NCI-H187 treated with DMSO at 0.1 percent for 48 hours (cell line): ENCODE measurements at regions not wholly inside any gene's neighbourhood (a gene's known extent, or its start where the extent isn't known, plus 50 kb on each side); places are given as distances from the start of the nearest gene placed in this dataset.
A peak's percentile ranks its signal among the peaks of the same experiment; 100 is the strongest.

Experiments used
- DNase-seq: peaks from one replicate; lab custom pipeline; 2025; lab: John Stamatoyannopoulos, UW

DNA sequence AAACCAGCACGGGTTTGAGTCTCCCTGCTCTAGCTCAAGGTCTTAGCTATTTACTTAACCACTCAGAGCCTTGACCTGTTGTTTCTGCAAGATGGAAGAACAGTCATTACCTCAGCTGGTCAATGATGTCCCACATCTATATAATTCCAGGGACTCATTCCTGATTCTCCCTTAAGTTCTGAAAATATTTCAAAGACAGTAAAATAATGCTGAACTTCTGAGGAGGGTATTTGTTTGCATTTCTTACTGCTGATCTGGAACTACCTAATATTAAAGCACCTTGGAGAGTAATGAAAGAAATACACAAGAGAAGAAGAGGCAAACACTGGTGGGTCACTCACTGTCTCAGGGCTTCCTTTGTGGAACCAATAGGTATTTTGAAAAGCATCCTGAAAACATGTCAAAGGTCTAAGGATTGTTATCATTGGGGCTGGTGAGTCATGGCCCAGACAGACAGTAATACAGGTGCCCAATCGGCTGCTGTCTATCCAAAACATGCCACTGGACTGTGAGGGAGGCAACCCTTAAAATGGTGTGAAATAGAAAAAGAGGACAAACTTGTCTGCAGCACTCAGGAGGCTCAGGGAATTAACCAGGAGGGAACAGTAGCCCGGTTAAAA lies 88.7 kb upstream of the EGLN3 start:
- DNase-seq, result no peak

DNA sequence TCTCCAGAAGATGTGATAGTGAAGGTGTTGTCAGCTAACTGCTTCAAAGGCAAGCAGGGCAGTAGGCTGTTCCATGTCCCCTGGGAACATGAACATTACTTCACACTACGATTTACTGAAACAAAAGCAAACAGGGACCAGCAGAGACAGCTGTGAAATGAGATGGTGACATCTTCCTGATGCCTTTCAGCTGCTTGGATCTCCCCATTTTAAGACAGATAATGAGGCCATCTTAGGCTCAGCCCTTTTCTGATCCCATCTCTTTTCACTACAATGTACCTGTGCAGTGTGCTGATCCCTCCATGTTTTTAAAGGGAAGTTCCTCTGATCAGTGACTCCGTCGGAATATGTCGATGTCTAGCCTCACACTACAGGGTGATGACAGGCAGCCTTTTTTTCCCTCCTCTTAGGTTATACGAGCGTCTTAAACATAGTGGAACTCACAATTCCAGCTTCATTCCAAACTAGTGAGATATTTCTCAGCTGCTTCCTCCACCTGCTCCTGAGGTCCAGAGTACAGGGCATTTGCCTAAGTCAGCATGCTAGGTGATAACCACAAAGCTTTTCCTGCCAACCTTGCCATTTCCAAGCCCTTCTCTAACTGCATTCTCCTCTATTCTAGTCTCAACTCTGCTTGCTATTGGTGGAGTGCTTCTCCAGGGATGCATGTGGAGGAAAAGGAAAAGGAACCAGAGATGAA lies 87.6 kb upstream of the EGLN3 start:
- DNase-seq, result no peak

DNA sequence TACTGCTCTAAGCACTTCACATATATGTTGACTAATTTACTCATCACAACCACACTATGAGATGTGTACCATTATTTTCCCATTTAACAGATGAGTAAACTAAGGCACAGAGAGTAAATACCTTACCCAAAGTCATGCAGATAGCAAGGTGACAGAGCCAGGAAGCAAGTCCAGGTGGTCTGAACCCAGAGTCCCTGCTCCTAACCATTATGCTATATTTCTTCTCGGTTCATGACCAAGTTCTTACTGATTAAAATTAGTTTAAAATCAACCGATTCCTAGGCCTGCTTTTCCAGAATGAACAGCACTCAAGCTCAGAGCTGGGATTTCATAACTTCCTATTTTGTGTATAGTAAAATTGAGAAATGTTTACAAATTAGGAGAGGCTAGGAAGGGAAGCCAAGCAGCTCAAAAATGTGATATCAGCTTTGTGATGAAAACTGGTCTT lies 85.5 kb upstream of the EGLN3 start:
- no peak for DNase-seq

DNA sequence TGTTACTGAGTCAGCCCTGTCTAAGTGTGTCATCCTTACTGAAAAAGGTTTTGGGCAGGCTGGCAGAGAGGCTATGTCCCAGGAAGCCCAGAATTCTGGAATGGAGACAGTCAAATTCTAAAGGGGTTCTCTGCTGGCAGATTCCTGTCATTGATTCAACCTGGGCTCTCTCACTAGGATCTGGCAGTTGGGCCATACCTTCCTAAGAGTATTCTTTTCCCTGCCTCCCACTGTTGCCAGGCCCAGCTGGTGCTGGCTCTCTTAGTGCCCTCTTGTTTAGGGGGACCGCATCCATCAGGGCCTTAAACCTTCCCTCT lies 85.0 kb upstream of the EGLN3 start:
- no peak for DNase-seq

DNA sequence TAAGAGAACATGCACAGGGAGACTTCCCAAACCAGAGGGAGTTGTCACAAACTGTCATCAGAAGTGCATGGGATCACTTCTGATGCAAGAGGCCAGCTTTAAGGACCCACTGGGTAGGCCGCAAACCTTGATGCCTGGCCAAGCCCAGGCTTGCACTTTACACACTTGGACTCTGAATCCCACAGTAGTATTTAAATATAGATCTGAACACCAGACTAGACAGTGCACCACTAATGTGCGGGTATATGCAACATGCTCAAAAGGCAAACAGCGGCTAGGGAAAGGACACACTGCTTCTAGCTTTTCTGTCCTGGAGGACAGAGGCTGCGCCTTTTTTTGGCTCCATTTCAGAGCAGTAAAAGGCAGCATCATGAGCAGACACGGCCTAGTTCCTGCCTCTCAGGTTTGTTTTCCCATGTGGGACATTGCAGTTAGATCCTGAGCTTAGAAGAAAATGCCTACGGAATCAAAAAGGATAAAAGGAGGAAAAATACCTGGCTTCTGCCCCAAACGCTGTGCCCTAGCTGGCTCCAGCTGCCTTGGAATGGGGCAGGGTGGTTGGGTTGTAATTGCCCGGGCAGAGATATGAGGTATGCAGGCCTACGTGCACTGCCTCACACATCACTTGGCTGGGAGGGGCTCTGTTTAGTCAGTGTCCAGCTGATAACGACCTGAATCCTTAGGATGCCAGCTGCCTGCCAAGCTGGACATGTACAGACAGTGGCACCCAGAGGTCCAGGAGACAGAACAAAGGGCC lies 84.5 kb upstream of the EGLN3 start:
- DNase-seq, result no peak

DNA sequence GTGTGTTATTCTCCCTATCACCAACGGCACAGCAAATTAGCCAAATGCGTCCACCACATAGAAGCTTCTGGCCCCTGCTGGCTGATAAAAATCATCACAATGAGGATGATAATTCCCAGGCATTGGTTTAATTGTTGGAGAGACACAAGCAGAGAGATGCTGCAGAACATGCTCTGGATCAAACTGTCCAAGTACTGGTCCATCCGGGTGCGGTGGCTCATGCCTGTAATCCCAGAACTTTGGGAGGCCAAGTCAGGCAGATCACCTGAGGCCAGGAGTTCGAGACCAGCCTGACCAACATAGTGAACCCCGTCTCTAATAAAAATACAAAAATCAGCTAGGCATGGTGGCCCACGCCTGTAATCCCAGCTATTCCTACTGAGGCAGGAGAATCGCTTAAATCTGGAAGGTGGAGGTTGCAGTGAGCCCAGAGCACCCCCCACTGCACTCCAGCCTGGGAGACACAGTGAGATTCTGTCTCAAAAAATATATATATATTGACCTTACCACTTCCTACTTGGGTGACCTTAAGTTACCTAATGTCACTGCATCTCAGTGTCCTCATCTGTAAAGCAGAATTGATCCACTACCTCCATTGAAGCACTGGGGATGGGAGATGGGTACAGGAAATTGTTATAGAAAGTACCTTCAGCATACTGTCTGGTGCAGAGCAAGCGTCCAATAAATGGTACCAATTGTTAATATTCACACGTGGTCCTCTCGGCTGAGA lies 83.7 kb upstream of the EGLN3 start:
- DNase-seq, result no peak

DNA sequence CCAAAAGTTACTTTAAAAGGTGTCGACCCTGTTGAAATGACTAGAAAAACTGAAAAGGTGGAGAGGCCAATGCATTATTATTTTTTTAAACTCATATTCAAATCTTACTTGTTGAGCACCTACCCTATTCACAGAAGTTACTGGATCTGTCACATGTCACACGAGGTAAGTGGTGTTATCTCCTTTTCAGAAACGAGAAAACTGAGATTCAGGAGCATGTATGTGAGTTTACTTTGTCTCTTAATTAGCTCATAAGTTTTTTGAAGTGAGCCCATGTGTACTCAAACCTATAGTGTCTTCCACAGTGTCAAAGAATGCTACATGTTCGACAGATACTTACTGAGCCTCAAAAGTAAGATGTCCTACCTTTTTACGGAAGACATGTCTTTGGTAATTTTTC lies 81.8 kb upstream of the EGLN3 start:
- no peak for DNase-seq

DNA sequence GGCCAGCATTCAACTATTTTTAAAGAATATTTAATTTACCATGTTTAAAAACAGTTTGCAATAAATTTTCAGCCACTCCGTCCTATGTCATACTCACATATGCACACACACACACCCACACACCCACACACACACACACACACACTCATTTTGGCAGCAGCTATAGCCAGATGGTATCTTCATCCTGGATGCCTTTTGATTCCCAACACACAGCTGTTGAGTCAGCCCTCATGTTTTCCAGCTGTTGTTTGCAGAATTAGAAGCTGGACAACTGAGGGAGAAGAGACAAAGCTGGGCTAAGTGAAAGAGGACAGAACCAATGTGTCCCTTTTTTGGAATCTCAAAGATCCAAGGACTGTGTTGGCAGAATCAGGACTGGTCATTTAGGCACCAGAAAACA lies 80.0 kb upstream of the EGLN3 start:
- no peak for DNase-seq

DNA sequence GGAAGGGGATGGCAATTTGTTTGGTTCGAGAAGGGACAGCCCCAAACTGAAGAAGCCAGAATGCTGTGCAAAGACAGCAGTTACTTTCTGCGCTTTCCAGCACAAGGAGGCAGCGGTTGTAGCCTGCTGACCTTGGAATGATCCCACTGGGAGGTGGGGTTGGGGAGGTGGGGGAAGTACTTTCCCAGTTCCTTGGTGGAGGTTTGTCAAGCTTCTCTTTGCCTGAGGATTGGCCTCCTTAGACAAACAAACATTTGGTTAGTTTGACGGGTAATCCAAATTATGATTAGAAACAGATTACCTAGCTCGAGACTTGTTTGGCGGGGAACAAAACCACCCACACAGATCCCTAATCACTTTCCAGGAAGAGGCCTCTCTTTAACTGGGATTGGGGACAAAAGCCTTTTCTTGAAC lies 79.1 kb upstream of the EGLN3 start:
- DNase-seq, result no peak

DNA sequence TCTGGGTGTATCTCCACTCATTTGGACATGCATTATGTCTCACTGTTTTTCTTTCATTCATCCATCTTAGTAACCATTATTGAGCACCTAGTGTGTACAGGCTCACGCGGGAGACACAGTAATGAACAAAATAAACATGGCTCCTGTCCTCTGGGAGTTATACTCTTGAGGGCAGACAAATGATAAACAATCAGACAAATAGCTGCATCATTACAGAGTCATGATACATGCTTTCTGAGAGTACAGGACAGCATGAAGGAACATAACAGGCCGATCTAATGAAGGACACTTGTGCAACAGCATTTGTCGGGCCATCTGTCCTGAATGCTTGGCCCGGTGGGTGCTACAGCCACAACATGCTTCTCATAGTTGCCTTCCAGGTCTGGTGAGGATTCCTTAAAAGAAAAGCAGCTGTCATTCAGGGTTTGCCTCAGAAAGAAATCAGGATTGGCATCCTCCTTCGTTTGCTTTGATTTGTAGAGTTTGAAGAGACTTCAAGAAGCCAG lies 77.2 kb upstream of the EGLN3 start:
- no peak for DNase-seq

DNA sequence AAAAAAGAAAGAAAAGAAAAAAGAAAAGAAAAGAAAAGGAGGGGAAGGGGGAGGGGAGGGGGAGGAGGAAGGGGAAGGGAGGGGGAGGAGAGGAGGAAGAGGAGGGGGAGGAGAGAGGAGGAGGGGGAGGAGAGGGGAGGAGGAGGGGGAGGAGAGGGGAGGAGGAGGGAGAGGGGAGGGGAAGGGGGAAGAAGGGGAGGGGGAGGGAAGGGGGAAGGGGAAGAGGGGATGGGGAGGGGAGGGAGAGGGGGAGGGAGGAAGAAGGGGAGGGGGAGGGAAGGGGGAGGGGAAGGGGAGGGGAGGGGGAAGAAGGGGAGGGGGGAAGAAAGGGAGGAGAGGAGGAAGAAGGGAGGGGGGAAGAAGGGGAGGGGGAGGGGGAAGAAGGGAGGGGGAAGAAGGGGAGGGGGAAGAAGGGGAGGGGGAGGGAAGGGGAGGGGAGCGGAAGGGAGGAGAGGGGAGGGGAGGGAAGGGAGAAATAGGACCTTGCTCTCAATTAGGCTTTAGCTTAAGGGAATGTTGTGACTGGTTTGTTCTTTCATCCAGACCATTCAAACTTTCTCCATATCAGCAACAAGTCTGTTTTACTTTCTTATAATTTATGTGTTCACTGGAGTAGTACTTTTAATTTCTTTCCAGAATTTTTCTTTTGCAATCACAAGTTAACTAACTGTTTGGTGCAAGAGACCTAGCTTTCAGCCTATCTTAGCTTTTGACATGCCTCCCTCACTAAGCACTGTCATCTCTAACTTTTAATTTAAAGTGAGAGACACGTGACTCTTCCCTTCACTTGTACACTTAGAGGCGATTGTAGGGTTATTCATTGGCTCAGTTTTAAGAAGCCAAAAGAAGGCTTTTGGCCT lies 76.5 kb upstream of the EGLN3 start:
- no peak for DNase-seq

DNA sequence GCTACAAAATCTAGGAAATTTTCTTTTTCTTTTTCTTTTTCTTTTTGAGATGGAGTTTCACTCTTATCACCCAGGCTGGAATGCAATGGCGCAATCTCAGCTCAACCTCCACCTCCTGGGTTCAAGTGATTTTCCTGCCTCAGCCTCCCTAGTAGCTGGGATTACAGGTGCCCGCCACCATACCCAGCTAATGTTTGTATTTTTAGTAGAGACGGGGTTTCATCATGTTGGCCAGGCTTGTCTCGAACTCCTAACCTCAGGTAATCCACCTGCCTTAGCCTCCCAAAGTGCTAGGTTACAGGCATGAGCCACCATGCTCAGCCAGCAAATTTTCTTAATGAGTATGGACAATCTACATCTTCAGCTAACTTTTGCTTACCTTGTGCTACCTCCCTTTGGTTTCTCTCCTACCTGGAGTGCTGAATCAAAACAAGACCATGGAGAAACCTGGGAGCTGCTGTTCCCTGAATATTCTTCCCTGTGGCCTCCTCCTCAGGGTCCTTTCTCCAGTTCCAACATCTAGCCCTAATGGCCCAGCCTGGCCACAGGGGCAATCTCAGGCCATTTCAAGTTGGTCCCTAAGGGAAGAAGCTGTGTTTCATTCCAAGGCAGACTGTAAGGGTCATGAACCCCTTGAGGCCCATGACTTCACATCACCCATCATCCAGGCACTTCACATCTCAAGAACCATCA lies 74.6 kb upstream of the EGLN3 start:
- DNase-seq, result no peak

DNA sequence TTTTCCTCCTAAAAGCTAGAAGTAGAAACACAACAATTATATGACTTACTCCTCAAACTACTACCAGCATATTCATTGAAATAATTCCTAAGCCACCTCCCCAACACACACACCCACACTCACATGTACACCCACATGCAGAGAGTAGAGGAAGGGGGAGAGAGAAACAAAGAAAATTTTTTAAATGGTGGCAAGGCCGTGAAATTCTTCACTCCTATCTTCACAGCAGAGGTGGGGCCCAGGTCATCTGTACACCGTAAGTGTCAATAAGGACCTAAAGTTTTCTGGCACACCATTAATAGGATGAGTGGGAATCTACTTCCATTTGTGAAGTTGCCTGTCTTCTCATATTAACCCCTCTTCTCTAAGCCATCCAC lies 73.9 kb upstream of the EGLN3 start:
- DNase-seq, result no peak

DNA sequence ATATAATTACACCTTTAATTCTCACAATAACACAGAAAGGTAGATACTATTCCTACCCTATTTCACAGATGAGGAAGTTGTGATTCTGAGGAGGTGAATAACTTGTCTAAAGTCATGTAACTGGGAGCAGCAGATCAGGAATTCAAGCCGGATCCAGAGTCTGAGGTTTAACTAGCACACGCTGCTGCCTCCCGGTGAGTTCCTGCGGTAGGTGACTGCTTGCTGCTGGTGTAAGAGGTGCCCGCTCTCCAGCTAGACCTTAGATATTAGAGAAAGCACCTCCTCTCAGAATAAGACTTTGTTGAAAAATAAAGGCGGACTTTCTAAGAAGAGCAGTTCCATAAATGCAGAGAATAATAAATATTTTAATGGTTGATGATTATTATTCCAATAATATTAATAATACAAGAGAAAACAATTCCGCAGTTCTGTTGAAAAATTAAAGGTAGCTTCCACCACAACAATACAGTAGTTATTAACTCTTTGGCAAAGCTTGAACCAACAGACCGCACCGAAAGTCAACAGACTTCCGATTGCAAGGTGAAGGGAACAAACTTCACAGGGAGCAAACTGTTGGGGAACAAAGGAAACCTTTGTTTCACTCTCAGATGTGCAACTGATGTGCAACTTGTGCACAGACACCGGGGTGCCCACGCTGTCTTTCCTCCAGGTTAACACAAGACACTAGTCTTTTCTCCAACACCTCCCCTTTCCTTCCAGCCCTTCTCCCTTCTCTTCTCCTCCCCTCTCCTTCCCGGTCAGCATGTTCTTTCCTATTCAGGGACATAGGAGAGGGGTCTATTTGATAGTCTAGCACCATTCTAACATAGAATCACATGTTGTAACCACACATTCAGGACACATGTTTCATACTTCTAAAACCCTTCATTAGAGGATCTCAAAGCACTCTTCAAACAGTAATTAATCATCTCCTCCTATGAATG lies 73.2 kb upstream of the EGLN3 start:
- no peak for DNase-seq

DNA sequence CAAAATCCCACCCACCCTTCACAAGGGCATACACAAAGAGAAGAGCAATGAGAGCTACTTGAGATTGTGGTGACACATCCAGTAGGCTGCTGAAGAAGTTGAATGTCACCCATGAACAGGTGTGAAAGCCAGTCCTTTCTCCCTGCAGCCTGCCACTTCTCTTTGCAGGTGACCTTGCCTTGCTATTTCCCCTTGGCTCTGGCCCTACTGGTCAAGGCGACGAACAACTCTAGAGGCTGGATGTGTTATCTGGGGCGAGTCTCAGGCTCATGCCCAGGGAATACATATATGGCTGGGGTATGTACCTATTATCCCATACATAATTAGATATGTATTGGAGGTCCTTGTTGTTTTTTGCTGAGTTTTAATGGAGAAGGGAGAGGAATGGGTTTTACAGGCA lies 70.2 kb upstream of the EGLN3 start:
- peak; percentile 37 for DNase-seq

DNA sequence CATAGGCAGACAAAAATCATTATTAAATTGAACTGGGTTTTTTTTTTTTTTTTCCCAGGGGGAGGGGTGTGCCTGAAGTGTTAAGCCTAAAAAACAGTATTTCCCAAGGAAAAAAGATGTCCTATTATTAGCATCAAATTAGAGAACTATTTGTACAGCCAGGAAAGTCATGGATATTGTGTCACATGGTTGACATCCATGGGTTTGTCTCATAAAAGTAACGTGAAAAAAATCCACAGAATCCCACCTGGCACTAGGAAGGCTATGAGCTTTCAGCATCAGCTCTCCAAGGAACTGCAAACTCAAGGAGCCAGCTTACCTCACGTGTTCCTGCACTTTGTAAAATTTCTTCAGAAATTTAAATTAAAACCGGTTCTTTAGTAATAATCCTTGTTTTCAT lies 69.1 kb upstream of the EGLN3 start:
- no peak for DNase-seq

DNA sequence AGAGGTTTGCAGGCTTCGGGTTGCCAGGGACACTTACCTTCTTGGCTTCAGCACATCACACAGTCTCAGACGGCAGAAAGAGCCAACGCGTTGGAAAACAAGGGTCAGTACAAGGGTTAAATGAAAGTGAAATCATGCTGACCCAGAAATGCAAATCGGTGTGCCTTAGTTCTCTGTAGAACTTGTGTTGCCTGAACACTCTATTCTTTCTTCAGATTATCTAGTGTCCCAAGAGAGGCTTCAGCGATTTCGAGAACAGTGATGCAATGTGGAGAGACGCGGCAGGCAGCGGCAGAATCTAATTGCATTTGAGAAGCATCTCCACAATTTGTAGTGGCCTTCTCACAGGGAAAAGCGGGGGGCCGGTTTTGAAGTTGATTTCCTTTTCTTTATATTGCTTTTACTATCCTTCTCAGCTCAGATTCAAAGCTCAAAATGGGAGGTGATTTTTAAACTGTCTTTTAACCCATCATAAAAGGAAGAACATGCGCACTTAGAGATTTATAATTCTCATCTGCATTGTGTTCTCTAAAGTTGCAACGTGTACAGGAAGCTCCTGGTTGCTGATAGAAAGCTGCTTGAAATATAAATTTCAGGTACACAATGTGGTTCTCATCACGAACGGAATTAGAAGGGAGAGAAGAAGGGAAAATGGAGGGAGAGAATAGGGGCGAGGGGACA lies 67.8 kb upstream of the EGLN3 start:
- DNase-seq, result no peak

DNA sequence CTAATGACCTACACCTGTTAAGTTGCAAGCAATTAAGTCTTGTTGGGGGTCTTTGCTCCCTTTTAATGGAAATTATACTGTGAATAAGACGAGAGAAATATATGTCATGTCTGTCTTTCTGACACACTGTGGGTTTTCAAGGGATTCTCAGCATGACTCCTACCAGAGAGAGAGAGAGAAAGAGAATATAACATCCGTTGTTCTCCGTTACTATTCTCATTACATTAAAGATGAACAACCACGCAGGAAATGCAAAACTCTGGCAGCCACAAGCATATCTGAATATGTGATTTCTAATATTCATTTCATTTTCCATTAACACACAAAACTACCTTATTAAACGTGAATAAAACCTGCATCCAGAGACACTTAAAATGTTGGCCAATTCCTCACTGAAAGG lies 67.3 kb upstream of the EGLN3 start:
- DNase-seq, result no peak

DNA sequence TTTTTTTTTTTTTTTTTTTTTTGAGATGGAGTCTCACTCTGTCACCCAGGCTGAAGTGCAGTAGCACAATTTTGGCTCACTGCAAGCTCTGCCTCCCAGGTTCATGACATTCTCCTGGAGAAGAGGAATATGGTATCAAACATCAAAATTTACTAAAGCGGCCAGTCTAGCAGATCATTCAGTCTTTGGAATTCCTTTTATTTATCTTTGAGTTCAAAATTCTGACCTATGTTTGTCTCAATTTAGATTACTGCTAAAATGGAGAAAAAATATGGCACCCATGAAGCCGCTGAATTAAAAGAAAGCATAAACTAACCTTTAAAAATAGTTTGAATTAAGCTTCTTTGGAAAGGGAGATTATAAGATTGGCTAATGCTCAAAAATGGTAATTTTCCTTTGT lies 64.5 kb upstream of the EGLN3 start:
- DNase-seq, result no peak
